ENCODE measurements at regions not wholly inside any gene's neighbourhood (a gene's known extent, or its start where the extent isn't known, plus 50 kb on each side); places are given as distances from the start of the nearest gene placed in this dataset.

DNA sequence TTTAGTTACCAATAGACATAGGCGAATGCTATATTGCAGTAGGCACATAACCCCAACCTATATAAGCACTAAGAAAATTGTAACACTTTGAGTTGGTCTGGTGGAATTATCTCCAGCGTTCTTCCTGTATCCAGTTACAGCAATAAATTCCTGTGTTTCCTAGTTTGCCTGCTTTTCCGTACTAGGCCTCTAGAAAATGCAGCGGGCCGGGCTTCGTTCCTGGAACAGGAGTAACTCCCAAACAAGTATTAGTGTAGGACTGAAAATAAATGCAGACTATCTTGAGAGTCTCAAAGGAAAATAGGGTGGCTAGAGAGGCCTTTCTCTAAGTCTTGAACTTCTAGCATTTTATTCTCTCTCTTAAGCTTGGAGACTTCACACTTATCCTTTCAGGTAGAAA is 159.8 kb downstream of the OR13H1 start:
- no peak for DNase-seq (ENCODE audit: extremely low spot score)
- ChIA-PET POLR2A (no interaction called here), CTCF (no interaction called here)
- TF ChIP-seq, protein P1, sequence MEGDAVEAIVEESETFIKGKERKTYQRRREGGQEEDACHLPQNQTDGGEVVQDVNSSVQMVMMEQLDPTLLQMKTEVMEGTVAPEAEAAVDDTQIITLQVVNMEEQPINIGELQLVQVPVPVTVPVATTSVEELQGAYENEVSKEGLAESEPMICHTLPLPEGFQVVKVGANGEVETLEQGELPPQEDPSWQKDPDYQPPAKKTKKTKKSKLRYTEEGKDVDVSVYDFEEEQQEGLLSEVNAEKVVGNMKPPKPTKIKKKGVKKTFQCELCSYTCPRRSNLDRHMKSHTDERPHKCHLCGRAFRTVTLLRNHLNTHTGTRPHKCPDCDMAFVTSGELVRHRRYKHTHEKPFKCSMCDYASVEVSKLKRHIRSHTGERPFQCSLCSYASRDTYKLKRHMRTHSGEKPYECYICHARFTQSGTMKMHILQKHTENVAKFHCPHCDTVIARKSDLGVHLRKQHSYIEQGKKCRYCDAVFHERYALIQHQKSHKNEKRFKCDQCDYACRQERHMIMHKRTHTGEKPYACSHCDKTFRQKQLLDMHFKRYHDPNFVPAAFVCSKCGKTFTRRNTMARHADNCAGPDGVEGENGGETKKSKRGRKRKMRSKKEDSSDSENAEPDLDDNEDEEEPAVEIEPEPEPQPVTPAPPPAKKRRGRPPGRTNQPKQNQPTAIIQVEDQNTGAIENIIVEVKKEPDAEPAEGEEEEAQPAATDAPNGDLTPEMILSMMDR (IDR thresholded peaks at IDR 0.05; ENCODE audit: control extremely low read depth, extremely low read depth, low read depth, missing control alignments): no peak

DNA sequence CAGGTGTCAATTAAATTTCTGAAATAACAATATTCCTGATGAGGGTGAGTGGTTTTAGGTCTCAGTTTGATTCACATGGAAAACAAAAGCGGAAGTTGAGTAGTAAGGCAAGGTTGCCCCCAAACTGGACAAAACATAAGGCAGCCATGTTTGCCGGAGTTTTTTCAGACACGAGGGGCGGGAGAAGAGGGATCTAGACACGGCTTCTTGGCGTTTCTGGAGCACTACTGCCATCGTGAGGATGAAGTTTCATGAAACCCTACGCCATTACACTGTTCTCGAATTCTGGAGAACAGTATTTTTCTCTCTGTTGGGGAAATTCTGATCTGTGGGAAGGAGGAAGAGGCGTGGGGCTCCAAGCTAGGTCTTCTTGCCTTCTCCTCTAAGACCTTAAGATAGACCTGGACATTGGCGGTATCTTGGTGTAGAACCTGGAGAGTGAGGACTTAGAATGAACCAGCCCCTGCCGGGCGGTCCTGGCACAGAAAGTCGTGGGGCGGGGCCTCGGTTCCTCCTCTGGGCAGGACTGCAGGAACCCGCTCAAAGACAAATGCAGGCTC is 160.3 kb downstream of the OR13H1 start:
- POLR2A ChIA-PET: no interaction called here
- peak; percentile 34 for DNase-seq (ENCODE audit: extremely low spot score)

DNA sequence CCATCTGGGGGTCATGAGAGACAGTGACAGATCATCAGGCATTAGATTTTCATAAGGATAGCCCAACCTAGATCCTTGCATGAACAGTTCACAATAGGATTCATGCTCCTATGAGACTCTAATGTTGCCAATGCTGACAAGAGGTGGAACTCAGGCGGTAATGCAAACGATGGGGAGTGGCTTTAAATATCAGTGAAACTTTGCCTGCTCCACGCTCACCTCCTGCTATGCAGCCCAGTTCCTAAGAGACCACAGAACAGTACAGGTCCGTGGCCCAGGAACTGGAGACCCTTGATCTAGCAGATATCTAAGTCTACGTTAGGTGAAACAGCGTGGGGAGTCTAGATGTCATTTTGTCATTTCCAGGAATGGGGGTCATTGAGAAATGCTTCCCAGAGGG is 165.7 kb downstream of the OR13H1 start:
- no peak for DNase-seq (ENCODE audit: extremely low spot score)
- ChIA-PET CTCF (no interaction called here), POLR2A (no interaction called here)

More for the DNA sequence above, 160.3 kb downstream of the OR13H1 start:
- CTCF ChIA-PET: no interaction called here
- TF ChIP-seq, protein P1 (IDR thresholded peaks at IDR 0.05; ENCODE audit: control extremely low read depth, extremely low read depth, low read depth, missing control alignments): no peak

DNA sequence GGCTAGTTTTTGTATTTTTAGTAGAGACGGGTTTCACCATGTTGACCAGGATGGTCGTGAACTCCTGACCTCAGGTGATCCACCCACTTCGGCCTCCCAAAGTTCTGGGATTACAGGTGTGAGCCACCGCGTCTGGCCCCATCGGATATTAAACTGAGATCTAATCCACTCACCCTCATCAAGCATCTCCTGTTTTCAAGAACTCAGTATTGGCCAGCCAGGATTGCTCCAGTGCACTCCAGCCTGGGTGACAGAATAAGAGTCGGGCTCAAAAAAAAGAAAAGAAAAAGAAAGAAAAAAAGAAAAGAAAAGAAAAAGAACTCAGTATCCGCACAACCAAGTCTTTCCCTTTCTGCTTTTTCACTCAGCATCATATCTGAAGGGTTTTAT is 167.6 kb downstream of the OR13H1 start:
- TF ChIP-seq, protein P1 (IDR thresholded peaks at IDR 0.05; ENCODE audit: control extremely low read depth, extremely low read depth, low read depth, missing control alignments): no peak
- CTCF ChIA-PET: no interaction called here
- no peak for DNase-seq (ENCODE audit: extremely low spot score)
- POLR2A ChIA-PET: no interaction called here

More for the DNA sequence above, 165.7 kb downstream of the OR13H1 start:
- TF ChIP-seq, protein P1 (IDR thresholded peaks at IDR 0.05; ENCODE audit: control extremely low read depth, extremely low read depth, low read depth, missing control alignments): no peak

DNA sequence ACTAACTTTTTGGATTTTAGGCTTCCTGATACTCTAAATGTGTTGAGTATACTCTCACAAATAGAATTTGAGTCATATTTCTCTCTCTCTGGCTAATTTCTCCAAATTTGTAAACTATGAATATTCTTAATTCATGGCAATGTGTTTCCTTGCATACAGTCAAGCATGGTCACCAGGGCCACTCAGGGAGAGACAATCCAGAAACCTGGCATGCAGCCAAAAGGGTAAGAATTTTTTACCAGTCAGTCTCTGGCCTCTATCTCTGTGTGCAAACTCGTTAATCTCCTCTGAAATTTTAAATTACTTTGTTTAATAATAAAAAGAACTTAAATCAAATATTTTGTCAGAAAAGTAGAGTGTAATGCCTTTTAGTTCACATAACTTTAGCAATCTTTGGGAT is 179.8 kb downstream of the OR13H1 start:
- CTCF ChIA-PET: no interaction called here
- POLR2A ChIA-PET: no interaction called here
- DNase-seq (ENCODE audit: extremely low spot score): no peak
- TF ChIP-seq, protein P1 (IDR thresholded peaks at IDR 0.05; ENCODE audit: control extremely low read depth, extremely low read depth, low read depth, missing control alignments): no peak

DNA sequence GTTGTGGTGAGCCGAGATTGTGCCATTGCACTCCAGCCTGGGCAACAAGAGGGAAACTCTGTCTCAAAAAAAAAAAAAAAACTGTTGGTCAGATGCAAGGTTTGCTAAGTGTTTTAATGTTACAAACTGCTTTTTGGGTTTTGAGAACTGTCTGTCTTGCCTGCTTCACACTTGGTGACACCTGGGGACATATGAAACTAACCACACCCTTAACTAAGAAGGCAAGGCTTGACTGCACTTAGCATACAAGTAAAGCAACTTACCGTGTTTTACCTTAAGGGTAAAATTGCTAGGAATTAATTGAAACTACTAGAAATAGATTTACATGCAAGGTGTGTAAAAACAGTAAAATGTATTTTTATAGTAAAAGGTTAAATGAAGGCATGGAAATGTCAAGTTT is 180.4 kb downstream of the OR13H1 start:
- CTCF ChIA-PET: no interaction called here
- no peak for DNase-seq (ENCODE audit: extremely low spot score)
- POLR2A ChIA-PET: no interaction called here

More for the DNA sequence above, 180.4 kb downstream of the OR13H1 start:
- TF ChIP-seq, protein P1 (IDR thresholded peaks at IDR 0.05; ENCODE audit: control extremely low read depth, extremely low read depth, low read depth, missing control alignments): no peak
